Activated B cell treated with CpG ODN at 0.5 μM for 24 hours (primary cell): ENCODE measurements at regions not wholly inside any gene's neighbourhood (a gene's known extent, or its start where the extent isn't known, plus 50 kb on each side); places are given as distances from the start of the nearest gene placed in this dataset.

Source experiments
- ATAC-seq: fragments of 200-7000 bp; cut with Tn5 transposase; one replicate; pipeline ENCODE4 v1.10.0; 2021; ENCODE audit warnings: low read depth, mild to moderate bottlenecking, moderate library complexity
- CTCF ChIA-PET: fragments of 350-600 bp; sonication (Branson Sonifier 250); formaldehyde crosslinking; loops from one replicate; lab custom pipeline; 2021; ENCODE audit warnings: antibody characterized with exemption; lab: Charles Lee
- POLR2A ChIA-PET: fragments of 350-600 bp; sonication (Branson Sonifier 250); formaldehyde crosslinking; loops from one replicate; lab custom pipeline; 2021; ENCODE audit warnings: antibody characterized with exemption; lab: Charles Lee
- DNase-seq: peaks from one replicate; pipeline ENCODE4 v3.0.0; 2022
- H3K27ac Mint-ChIP-seq: one replicate; pipeline ENCODE4 v1.8.0; 2020; ENCODE audit warnings: mixed read lengths
- H3K27me3 Mint-ChIP-seq: one replicate; pipeline ENCODE4 v1.8.0; 2021; ENCODE audit warnings: mixed read lengths
- H3K36me3 Mint-ChIP-seq: one replicate; pipeline ENCODE4 v1.8.0; 2021; ENCODE audit warnings: low read depth, mixed read lengths
- H3K4me1 Mint-ChIP-seq: one replicate; pipeline ENCODE4 v1.8.0; 2021; ENCODE audit warnings: mixed read lengths
- H3K4me3 Mint-ChIP-seq: one replicate; pipeline ENCODE4 v1.8.0; 2020; ENCODE audit warnings: mild to moderate bottlenecking, mixed read lengths
- H3K9me3 Mint-ChIP-seq: one replicate; pipeline ENCODE4 v1.8.0; 2020; ENCODE audit warnings: mixed read lengths
- intact Hi-C: fragments of 100-400 bp; cut with micrococcal nuclease; formaldehyde crosslinking; loops from one replicate; pipeline ENCODE4 v1.15.1; 2024
- TF ChIP-seq, protein P1 (sequence below): fragments of 200-600 bp; IDR thresholded peaks from one replicate; pipeline ENCODE4 v1.8.0; 2022; ENCODE audit warnings: antibody characterized with exemption, mild to moderate bottlenecking

DNA sequence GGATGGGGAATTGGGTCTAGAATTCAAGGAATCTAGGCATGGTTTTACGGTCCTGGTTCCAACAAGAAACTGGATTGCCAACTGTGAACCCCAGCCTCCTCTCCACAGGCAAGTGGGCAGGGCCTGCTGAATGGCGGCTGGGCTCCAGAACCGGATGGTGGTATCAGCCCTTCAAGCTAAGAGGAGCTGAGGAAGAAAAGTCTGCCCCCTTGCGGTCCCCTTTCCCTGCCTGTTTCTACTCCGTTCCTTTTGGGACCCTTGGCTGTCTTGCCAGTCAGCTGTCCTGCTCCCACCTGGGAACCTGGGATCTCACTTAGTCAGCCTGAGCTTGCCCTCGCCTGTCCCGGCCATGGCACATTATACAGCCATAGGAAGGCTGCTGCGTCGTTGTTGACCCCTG is 234.4 kb upstream of the DAPK1 start:
- POLR2A ChIA-PET, result no interaction called here

DNA sequence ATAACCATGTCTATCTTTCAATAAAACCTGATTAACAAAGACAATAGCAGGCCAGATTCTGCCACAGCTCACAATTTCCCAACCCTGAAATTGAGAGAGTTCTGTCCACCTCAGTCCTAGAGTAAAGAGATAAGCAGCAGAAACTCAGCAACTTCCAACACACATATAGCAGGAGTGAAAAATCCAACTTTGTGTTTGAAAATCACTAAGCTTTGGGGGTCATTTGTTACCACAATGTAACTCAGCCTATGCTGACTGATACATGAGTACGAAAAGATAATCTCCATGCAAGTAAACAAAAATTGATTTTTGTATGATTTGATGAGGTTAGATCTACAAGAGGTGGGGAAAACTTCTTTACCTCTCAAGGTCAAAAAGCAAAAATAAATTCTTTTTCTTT is 231.0 kb upstream of the DAPK1 start:
- ChIA-PET POLR2A (no interaction called here), CTCF (no interaction called here)
- DNase-seq (no peak), ATAC-seq (no peak)
- intact Hi-C loops, result no loop called here
- H3K4me1 Mint-ChIP-seq, result no peaks in the 10 kb centered on the region
- TF ChIP-seq, protein P1, sequence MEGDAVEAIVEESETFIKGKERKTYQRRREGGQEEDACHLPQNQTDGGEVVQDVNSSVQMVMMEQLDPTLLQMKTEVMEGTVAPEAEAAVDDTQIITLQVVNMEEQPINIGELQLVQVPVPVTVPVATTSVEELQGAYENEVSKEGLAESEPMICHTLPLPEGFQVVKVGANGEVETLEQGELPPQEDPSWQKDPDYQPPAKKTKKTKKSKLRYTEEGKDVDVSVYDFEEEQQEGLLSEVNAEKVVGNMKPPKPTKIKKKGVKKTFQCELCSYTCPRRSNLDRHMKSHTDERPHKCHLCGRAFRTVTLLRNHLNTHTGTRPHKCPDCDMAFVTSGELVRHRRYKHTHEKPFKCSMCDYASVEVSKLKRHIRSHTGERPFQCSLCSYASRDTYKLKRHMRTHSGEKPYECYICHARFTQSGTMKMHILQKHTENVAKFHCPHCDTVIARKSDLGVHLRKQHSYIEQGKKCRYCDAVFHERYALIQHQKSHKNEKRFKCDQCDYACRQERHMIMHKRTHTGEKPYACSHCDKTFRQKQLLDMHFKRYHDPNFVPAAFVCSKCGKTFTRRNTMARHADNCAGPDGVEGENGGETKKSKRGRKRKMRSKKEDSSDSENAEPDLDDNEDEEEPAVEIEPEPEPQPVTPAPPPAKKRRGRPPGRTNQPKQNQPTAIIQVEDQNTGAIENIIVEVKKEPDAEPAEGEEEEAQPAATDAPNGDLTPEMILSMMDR, result no peak
- H3K36me3 Mint-ChIP-seq, result no peaks in the 10 kb centered on the region
- H3K4me3 Mint-ChIP-seq, result no peak overlapping the region
- no peaks in the 10 kb centered on the region for H3K9me3 Mint-ChIP-seq
- no peak overlapping the region for H3K27ac Mint-ChIP-seq
- H3K27me3 Mint-ChIP-seq, result peaks cover 5% of the 10 kb centered on the region

More for the DNA sequence above, 234.4 kb upstream of the DAPK1 start:
- H3K4me1 Mint-ChIP-seq, result no peaks in the 10 kb centered on the region
- ATAC-seq (no peak), DNase-seq (no peak)
- no peaks in the 10 kb centered on the region for H3K27me3 Mint-ChIP-seq
- H3K36me3 Mint-ChIP-seq, result no peaks in the 10 kb centered on the region
- TF ChIP-seq, protein P1, result no peak
- CTCF ChIA-PET, result no interaction called here
- H3K9me3 Mint-ChIP-seq, result no peaks in the 10 kb centered on the region
- no peak overlapping the region for H3K27ac Mint-ChIP-seq
- H3K4me3 Mint-ChIP-seq, result no peak overlapping the region
- intact Hi-C loops, result no loop called here

DNA sequence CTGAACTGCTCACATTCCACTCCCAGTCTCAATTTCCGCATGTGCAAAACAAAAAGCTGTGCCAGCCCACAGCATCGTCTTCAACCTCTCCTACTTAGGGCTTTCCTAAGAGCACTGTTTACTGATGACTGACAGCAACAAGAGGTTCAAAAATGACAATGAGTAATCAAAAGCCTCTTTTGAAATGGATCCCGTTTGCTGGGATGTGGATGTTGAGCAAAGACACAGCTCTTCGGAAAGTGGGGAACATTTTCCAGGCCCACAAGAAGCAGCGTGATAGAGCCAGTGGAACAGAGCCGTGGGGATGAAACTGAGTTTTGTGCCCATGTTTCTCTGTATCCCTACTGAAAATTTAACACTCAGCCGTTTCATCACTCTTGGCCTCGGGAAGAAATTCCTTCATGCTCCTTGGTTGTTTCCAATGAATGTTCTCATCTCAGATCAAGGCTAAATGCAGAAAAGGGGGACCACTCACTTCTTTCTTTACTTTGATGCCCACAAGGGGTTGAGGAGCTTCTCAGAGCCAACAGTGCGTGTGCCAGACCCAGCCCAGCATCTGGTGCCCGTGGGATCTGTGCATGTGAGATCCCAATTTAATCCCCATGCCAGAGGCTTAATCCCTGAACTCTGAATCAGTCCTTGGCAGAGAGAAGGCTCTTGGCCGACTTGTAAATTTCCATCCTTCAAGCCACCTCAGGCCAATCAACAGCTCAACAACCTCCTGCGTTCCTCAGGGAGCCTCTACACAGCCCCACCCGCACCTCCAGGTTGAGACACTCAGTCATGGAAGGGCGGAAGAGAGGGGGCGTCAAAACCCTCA is 230.2 kb upstream of the DAPK1 start:
- TF ChIP-seq, protein P1, result no peak
- Mint-ChIP-seq H3K9me3 (no peaks in the 10 kb centered on the region), H3K36me3 (no peaks in the 10 kb centered on the region), H3K4me1 (no peaks in the 10 kb centered on the region), H3K27me3 (peaks cover 5% of the 10 kb centered on the region), H3K4me3 (no peak overlapping the region), H3K27ac (no peak overlapping the region)
- CTCF ChIA-PET, result no interaction called here
- ATAC-seq, result no peak
- no peak for DNase-seq
- POLR2A ChIA-PET, result no interaction called here
- intact Hi-C loops, result no loop called here

DNA sequence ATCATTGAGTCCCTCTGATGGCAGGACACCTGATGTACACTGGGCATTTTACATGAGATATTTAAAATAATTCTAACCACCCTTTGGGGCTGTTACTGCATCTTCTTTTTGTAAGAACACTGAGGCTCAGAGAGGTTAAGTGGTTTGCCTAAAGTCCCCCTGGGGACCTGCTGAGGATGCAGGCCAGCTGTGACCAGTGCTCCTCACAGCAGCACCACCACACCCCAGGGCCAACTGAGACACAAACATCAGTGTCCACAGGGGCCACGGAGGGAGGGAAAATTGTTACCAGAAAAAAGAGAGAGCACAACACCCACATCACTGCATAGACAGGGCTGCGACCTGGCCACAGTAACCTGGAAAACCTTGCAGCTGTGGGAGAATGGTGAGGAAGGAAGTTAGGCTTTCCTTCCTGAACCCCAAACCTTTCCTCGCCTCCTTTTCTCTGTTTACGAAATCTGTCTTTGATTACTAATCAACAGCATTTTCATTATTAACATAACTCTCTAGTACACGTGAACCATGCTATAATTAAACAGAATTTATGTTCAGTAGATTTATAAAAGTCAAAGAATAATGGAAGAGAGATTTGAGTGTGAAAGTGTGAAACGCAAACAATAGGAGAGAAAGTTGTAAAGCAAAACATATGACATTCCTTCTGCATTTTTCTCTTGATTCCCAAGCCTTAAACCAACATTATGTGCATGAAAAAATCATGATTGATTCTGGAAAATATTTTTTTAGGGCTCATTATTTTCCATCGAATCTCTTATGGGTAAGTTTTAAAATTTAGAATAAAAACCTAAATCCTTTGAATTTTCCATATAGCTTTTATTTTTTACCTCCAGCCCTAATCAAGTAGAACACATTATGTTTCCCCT is 228.1 kb upstream of the DAPK1 start:
- DNase-seq (no peak), ATAC-seq (no peak)
- intact Hi-C loops, result no loop called here
- H3K9me3 Mint-ChIP-seq, result no peaks in the 10 kb centered on the region
- ChIA-PET CTCF (no interaction called here), POLR2A (no interaction called here)
- TF ChIP-seq, protein P1, result no peak
- no peak overlapping the region for H3K27ac Mint-ChIP-seq
- peaks cover 5% of the 10 kb centered on the region for H3K27me3 Mint-ChIP-seq
- no peaks in the 10 kb centered on the region for H3K36me3 Mint-ChIP-seq
- no peaks in the 10 kb centered on the region for H3K4me1 Mint-ChIP-seq
- no peak overlapping the region for H3K4me3 Mint-ChIP-seq

GRCh38 chr9:87270221-87270847 is 227.3 kb upstream of the DAPK1 start:
- H3K27me3 Mint-ChIP-seq, result peaks cover 5% of the 10 kb centered on the region
- DNase-seq (no peak), ATAC-seq (no peak)
- ChIA-PET POLR2A (no interaction called here), CTCF (no interaction called here)
- TF ChIP-seq, protein P1, result no peak
- no peak overlapping the region for H3K4me3 Mint-ChIP-seq
- intact Hi-C loops, result no loop called here
- H3K36me3 Mint-ChIP-seq, result no peaks in the 10 kb centered on the region
- H3K4me1 Mint-ChIP-seq, result no peaks in the 10 kb centered on the region
- no peak overlapping the region for H3K27ac Mint-ChIP-seq
- no peaks in the 10 kb centered on the region for H3K9me3 Mint-ChIP-seq
